Stimulated activated CD4-positive, alpha-beta T cell treated with anti-CD3 and anti-CD28 coated beads, TNF-alpha, amount 100 ng/mL, for 4 hours (primary cell): ENCODE measurements at regions not wholly inside any gene's neighbourhood (a gene's known extent, or its start where the extent isn't known, plus 50 kb on each side); places are given as distances from the start of the nearest gene placed in this dataset.

Source experiments
- DNase-seq, 3 experiments: peaks; one replicate each; pipeline ENCODE4 v3.0.0-alpha.2; 2020; ENCODE audit warnings: low read depth in 3 of 3

GRCh38 chr18:37662546-37663339, 97.1 kb upstream of the CELF4 start:
- DNase-seq, result no peak

GRCh38 chr18:37662099-37662498, 96.5 kb upstream of the CELF4 start:
- DNase-seq, result no peak

- no peak for DNase-seq
Observed at GRCh38 chr18:37661478-37661877, 95.9 kb upstream of the CELF4 start.

DNA sequence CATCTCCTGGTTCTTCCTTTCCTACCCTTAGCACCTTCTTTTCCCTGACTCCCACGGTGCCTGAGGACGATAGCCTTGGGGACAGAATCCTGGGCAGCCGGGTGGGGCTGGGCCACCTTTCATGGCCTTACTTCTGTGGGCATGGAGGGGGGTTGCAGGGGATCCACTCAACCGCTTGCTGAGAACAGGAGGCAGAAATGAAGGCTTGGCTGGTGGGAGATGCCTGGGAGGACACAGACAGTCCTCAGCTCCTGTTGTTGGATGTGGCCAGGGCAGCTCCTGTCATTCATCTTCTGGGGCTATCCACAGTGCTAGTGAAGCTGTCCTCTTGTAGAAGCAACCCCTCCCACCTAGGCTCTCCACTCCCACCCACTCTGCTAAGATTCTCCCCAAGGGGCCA, 95.5 kb upstream of the CELF4 start:
- no peak for DNase-seq

GRCh38 chr18:37660658-37661057, 95.1 kb upstream of the CELF4 start:
- no peak for DNase-seq

DNA sequence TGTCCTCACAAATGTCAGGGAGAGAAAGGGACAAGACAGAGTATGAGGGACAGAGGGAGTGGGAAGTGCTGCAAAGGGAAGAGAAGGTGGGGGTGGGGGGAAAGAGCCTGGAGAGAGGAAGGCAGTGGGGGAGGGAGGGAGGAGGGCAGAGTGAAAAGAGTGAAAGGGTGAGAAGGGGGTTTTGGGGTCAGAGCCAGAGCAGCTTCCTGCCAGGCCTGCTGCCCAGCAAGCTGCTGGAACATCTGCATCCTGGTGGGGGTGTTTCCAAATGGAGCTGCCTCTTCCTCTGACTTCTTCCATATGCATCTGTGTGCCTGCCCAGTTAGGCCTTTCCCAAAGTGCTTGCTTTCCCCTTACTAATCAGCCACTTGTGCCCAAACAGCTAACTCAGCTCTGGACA, 94.3 kb upstream of the CELF4 start:
- DNase-seq, result no peak

- DNase-seq, result no peak
Observed at GRCh38 chr18:37658894-37659293, 93.3 kb upstream of the CELF4 start.

GRCh38 chr18:37657493-37657892, 91.9 kb upstream of the CELF4 start:
- no peak for DNase-seq

GRCh38 chr18:37654731-37655369, 89.3 kb upstream of the CELF4 start:
- DNase-seq, result no peak

- DNase-seq, result no peak
Observed at GRCh38 chr18:37654034-37654433, 88.4 kb upstream of the CELF4 start.

- no peak for DNase-seq
Observed at GRCh38 chr18:37653618-37654017, 88.0 kb upstream of the CELF4 start.

DNA sequence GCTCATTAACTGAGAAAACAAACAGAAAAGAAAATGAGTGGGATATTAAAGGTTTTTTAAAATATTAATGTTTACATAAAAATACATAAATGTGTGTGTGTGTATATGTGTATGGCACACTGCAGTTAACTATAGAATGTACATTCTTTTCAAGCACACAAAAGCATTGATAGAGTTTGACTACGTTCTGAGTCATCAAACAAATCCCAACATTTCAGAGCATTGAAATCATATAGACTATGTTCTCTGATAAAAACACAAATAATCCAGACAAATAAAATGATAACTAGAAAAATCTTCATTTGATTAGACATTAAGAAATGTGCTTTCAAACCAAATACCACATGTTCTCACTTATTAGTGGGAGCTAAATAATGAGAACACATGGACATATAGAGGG, 84.3 kb upstream of the CELF4 start:
- no peak for DNase-seq

GRCh38 chr18:37649416-37649815, 83.8 kb upstream of the CELF4 start:
- DNase-seq, result no peak

DNA sequence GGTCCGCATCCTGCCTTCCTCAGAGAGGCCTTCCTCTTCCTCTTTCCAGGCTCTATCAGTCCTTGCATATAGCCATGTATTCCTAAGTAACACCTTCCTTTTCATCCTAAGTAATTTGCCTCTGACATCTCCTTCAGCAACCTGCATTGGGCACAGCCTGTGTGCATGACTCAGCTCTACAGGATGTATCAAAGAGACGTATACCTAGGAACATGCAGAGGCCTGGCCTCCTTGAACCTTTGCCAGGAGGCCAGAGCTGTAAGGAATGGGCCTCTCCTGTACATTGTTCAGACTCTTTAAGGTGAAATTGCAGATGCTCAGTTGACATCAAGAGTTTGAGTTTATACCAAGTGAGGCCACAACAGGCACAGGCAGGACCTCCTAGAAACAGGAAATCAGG, 76.0 kb upstream of the CELF4 start:
- no peak for DNase-seq

DNA sequence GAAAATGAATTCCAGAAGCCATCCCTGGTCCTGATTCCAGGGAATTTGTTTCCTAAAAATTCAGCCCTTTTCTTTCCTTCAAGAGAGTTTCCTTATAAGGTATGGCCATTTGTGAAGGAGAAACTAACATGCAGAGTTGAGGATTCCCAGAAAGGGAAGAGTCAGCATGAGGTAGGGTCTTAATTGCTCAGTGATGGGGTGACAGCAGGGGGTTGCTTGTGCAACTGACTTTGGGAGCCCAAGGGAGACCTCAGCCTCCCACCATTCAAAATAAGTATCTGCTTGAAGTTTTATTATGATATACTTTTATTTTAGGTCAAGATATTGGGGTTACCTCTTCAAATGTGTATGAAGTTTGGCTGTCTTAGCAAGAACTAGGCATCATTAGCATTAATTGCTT, 74.9 kb upstream of the CELF4 start:
- DNase-seq, result no peak

GRCh38 chr18:37639846-37640245, 74.2 kb upstream of the CELF4 start:
- DNase-seq, result no peak

DNA sequence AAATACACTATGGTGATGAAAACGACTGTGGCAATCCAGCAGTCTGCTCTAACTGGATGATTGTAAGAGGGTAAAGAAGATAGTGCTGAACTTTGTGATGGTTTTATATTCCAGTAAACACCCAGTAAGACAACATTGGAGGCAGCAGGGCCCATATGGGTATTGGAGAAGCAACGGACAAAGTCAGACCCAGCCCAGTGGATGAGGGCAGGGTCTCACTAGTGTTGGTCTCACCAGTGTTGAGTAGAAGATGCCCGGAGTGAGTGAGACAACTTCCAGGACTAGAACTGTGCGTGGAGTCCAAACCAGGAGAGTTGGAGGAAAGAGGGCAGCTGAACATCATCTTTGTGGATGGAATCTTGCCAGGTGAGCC, 71.9 kb upstream of the CELF4 start:
- no peak for DNase-seq

GRCh38 chr18:37636831-37637477, 71.4 kb upstream of the CELF4 start:
- no peak for DNase-seq

DNA sequence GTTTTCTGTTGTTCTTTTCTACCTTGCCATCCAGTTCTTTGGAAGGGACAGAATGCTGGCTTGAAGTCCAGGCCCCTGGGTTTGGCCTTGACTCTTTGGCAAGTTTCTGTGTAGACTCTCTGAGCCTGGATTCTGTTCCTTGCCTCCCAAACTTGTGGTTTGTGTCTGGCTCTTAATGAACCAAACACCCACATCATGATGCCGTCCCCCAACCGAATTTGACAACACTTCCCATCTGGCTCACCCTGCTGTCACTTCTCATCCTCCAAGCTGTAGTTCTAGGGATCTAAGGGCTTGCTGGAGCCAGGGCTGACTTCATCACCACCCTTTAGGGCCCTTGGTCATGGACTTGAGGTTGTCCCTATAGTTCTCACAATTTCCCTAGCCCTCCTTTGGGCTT, 68.9 kb upstream of the CELF4 start:
- no peak for DNase-seq

DNA sequence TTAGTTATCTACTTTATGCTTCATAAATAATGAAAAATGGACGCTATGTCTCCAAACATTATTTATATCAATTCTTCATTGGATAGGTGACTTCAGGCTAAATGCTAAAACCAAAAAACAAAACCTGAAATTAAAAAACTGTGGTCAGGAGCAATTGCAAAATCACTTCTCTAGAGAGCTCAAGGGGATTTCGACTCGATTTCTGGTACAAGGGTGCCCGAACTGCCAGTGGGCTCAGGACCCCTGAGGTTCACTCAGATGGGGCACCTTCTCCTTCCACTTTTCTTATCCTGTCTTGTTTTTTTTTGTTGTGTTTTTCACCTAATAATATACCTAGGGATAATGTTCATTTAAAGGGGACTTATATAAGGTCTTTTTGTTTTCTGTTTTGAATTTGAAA, 65.8 kb upstream of the CELF4 start:
- DNase-seq, result no peak

DNA sequence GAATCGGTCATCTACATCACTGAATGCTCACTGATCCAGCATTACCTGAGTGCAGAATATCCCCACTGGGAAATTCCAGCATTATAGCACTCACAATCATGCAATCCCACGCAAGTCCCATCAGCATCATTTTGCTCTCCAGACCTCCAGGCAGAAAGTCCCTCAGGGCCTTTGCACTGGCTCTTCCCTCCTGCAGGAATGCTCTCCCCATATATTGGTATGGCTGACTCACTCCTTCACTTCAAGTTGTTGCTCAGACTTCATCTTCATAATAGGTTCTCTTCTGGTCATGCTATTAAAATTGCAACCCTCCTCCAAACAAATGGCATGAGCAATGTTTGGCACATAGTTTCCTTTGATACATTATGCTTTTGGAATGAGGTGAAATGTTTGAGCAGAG, 64.7 kb upstream of the CELF4 start:
- no peak for DNase-seq

DNA sequence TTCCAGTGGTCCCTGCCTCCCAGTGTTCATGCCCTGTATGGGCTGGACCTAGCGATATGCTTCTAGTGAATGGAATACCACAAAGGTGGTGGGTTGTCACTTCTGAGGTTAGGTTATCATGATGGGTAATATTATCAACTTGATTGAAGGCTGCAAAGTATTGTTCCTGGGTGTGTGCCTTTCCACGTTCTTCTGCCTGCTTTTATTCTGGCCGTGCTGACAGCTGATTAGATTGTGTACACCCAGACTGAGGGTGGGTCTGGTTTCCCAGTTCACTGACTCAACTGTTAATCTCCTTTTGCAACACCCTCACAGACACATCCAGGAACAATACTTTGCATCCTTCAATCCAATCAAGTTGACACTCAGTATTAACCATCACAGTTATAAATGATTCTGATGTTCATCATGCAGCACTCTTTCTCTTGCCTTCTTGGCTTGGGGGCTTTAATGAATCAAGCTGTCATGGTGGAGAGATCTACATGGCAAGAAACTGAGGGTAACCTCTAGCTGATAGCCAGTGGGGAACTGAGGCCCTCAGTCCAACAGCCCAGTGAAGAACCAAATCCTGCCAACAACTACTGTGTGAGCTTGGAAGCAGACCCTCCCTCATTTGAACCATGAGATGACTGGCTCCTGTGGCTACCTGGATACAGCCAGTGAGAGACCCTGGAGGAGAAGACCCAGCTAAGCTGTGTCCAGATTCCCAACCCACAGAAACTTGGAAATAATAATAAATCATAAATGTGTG, 63.0 kb upstream of the CELF4 start:
- no peak for DNase-seq

DNA sequence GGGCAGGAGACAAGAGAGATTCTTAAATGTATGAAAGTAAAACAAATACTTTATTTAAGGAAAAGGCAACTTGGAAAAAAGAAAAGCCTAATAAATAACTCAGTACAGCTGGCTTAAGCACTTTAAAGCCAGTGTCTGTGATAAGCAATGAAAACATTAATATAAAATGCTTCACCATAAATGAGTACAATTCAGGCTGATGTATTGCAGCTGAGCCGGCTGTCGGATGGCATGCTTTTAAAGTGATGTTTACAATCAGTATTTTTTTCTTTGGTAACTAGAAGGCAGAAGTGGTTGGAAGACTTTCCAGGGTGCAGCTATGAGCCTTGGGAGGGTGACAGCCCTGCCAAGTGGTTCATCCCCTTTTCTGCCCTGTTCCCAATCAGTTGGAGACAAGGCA, 58.7 kb upstream of the CELF4 start:
- DNase-seq, result no peak
